HFFc6 (cell line): ENCODE measurements at regions not wholly inside any gene's neighbourhood (a gene's known extent, or its start where the extent isn't known, plus 50 kb on each side); places are given as distances from the start of the nearest gene placed in this dataset.

Source experiments
- DNase-seq: peaks from one replicate; pipeline ENCODE4 v3.0.0-alpha.2; 2018
- H3K27ac Mint-ChIP-seq: 2 replicates; pipeline ENCODE4 v1.8.0; 2020; ENCODE audit warnings: mild to moderate bottlenecking, mixed read lengths
- H3K27me3 Mint-ChIP-seq: 2 replicates; pipeline ENCODE4 v1.8.0; 2021; ENCODE audit warnings: mild to moderate bottlenecking, moderate library complexity, mixed read lengths; ENCODE audit not compliant: insufficient read depth
- H3K36me3 Mint-ChIP-seq: 2 replicates; pipeline ENCODE4 v1.8.0; 2021; ENCODE audit warnings: low read depth, mixed read lengths
- H3K4me1 Mint-ChIP-seq: 2 replicates; pipeline ENCODE4 v1.8.0; 2020; ENCODE audit warnings: low read depth, mixed read lengths
- H3K4me3 Mint-ChIP-seq: 2 replicates; pipeline ENCODE4 v1.8.0; 2020; ENCODE audit warnings: mild to moderate bottlenecking, moderate library complexity, mixed read lengths
- H3K9me3 Mint-ChIP-seq: 2 replicates; pipeline ENCODE4 v1.8.0; 2020; ENCODE audit warnings: mild to moderate bottlenecking, mixed read lengths
- CTCF ChIP-seq: fragments of 200-600 bp; sonication (generic); IDR thresholded peaks from 2 replicates; pipeline ENCODE4 v1.5.0; 2021; ENCODE audit warnings: antibody characterized with exemption, mild to moderate bottlenecking

- no peaks in the 10 kb centered on the region; the same call in 1 of the 2 replicates for H3K27me3 Mint-ChIP-seq
- no peak overlapping the region for H3K4me3 Mint-ChIP-seq
- no peak for TF ChIP-seq CTCF
- H3K9me3 Mint-ChIP-seq, result no peaks in the 10 kb centered on the region
- DNase-seq, result no peak
- no peaks in the 10 kb centered on the region for H3K36me3 Mint-ChIP-seq
- H3K27ac Mint-ChIP-seq, result no peak overlapping the region
- H3K4me1 Mint-ChIP-seq, result peaks cover 21% of the 10 kb centered on the region
These were observed 615.3 kb downstream of the BNC2 start for GRCh38 chr9:16255217-16255616.

GRCh38 chr9:16257604-16258003 is 612.9 kb downstream of the BNC2 start:
- no peak for DNase-seq

GRCh38 chr9:16258191-16258590 is 612.3 kb downstream of the BNC2 start:
- peaks cover 2% of the 10 kb centered on the region for H3K27me3 Mint-ChIP-seq

More at GRCh38 chr9:16257604-16258003, 612.9 kb downstream of the BNC2 start:
- H3K27ac Mint-ChIP-seq, result no peak overlapping the region
- H3K4me3 Mint-ChIP-seq, result no peak overlapping the region
- H3K27me3 Mint-ChIP-seq, result peaks cover 2% of the 10 kb centered on the region
- peaks cover 13% of the 10 kb centered on the region for H3K4me1 Mint-ChIP-seq
- peak; percentile 80 for TF ChIP-seq CTCF
- no peaks in the 10 kb centered on the region for H3K36me3 Mint-ChIP-seq
- no peaks in the 10 kb centered on the region for H3K9me3 Mint-ChIP-seq

GRCh38 chr9:16258708-16259107 is 611.8 kb downstream of the BNC2 start:
- Mint-ChIP-seq H3K9me3 (no peaks in the 10 kb centered on the region), H3K4me3 (no peak overlapping the region), H3K27me3 (peaks cover 4% of the 10 kb centered on the region), H3K27ac (no peak overlapping the region), H3K4me1 (peaks cover 14% of the 10 kb centered on the region), H3K36me3 (no peaks in the 10 kb centered on the region)
- TF ChIP-seq CTCF, result no peak
- no peak for DNase-seq

More at GRCh38 chr9:16258191-16258590, 612.3 kb downstream of the BNC2 start:
- Mint-ChIP-seq H3K27ac (no peak overlapping the region), H3K4me3 (no peak overlapping the region), H3K4me1 (peaks cover 13% of the 10 kb centered on the region), H3K36me3 (no peaks in the 10 kb centered on the region), H3K9me3 (no peaks in the 10 kb centered on the region)
- no peak for DNase-seq
- no peak for TF ChIP-seq CTCF

- no peak for TF ChIP-seq CTCF
- Mint-ChIP-seq H3K27me3 (peaks cover 12% of the 10 kb centered on the region), H3K27ac (no peak overlapping the region), H3K9me3 (no peaks in the 10 kb centered on the region), H3K36me3 (no peaks in the 10 kb centered on the region), H3K4me1 (peaks cover 24% of the 10 kb centered on the region), H3K4me3 (no peak overlapping the region)
- DNase-seq, result no peak
These were observed 607.8 kb downstream of the BNC2 start for GRCh38 chr9:16262477-16263261.
